Esophagus muscularis mucosa (tissue), 3 donors: ENCODE measurements at regions not wholly inside any gene's neighbourhood (a gene's known extent, or its start where the extent isn't known, plus 50 kb on each side); places are given as distances from the start of the nearest gene placed in this dataset.

ENCODE experiments used
- CTCF ChIP-seq, 3 experiments: fragments of 200-600 bp in 2 of 3; fragments of 450-650 bp in 1 of 3; sonication (generic) in 2 of 3; IDR thresholded peaks; one replicate each; pipeline ENCODE4 v1.5.1; 2017 to 2019; ENCODE audit warnings: antibody characterized with exemption in 3 of 3, mild to moderate bottlenecking in 2 of 3, moderate library complexity in 1 of 3
- POLR2A ChIP-seq: fragments of 450-650 bp; IDR thresholded peaks from one replicate; pipeline ENCODE4 v1.6.1; 2017; ENCODE audit warnings: antibody characterized with exemption, moderate library complexity, mild to moderate bottlenecking, low read depth
- POLR2AphosphoS5 ChIP-seq, 2 donors: sonication (generic); formaldehyde crosslinking; IDR thresholded peaks; one replicate each; pipeline ENCODE4 v1.6.1; 2017; ENCODE audit warnings: antibody characterized with exemption in 2 of 2

- TF ChIP-seq POLR2A (no peak), POLR2AphosphoS5 (IDR thresholded peaks at IDR 0.05) (no peak), CTCF (IDR thresholded peaks at IDR 0.05) (no peak)
These were observed 410.6 kb upstream of the UBE2E2 start for GRCh38 chr3:22792533-22792932.
